H9 (cell line): ENCODE measurements at regions not wholly inside any gene's neighbourhood (a gene's known extent, or its start where the extent isn't known, plus 50 kb on each side); places are given as distances from the start of the nearest gene placed in this dataset.

Experiments used
- DNase-seq: peaks from one replicate; pipeline ENCODE4 v3.0.0-alpha.2; 2017
- H2AFZ ChIP-seq: one replicate; pipeline ENCODE4 v1.6.1; 2013; ENCODE audit warnings: mild to moderate bottlenecking, low read length, control low read depth, moderate library complexity
- H2AK5ac ChIP-seq: 2 replicates; pipeline ENCODE4 v1.6.1; 2013; ENCODE audit warnings: low read length, control low read depth, mixed read lengths; ENCODE audit not compliant: insufficient read length
- H2BK120ac ChIP-seq: one replicate; pipeline ENCODE4 v1.6.1; 2013; ENCODE audit warnings: low read depth, mild to moderate bottlenecking, low read length, control low read depth, inconsistent platforms; ENCODE audit not compliant: poor library complexity, severe bottlenecking
- H2BK12ac ChIP-seq: 2 replicates; pipeline ENCODE4 v1.6.1; 2013; ENCODE audit warnings: low read length, control low read depth, mixed read lengths, low read depth; ENCODE audit not compliant: insufficient read length
- H2BK15ac ChIP-seq: 2 replicates; pipeline ENCODE4 v1.6.1; 2013; ENCODE audit warnings: low read depth, low read length, control low read depth
- H2BK20ac ChIP-seq: one replicate; pipeline ENCODE4 v1.6.1; 2013; ENCODE audit warnings: low read depth, mild to moderate bottlenecking, low read length, control low read depth, inconsistent platforms; ENCODE audit not compliant: poor library complexity, severe bottlenecking
- H2BK5ac ChIP-seq: 2 replicates; pipeline ENCODE4 v1.6.1; 2013; ENCODE audit warnings: low read length, control low read depth, mixed read lengths; ENCODE audit not compliant: insufficient read length
- H3K14ac ChIP-seq: 2 replicates; pipeline ENCODE4 v1.6.1; 2013; ENCODE audit warnings: low read length, control low read depth; ENCODE audit not compliant: insufficient read depth
- H3K18ac ChIP-seq: 2 replicates; pipeline ENCODE4 v1.6.1; 2013; ENCODE audit warnings: low read depth, mild to moderate bottlenecking, mixed read lengths, low read length, control low read depth; ENCODE audit not compliant: insufficient read length
- H3K23ac ChIP-seq: 2 replicates; pipeline ENCODE4 v1.6.1; 2013; ENCODE audit warnings: low read length, control low read depth, mixed read lengths, low read depth; ENCODE audit not compliant: insufficient read length
- H3K23me2 ChIP-seq: 2 replicates; pipeline ENCODE4 v1.6.1; 2013; ENCODE audit warnings: low read depth, mild to moderate bottlenecking, mixed read lengths, low read length, control low read depth; ENCODE audit not compliant: insufficient read length, poor library complexity, severe bottlenecking
- H3K27ac ChIP-seq: 2 replicates; pipeline ENCODE4 v1.5.1; 2013; ENCODE audit warnings: low read length, control low read depth, mixed read lengths, low read depth; ENCODE audit not compliant: insufficient read length
- H3K27me3 ChIP-seq: 2 replicates; pipeline ENCODE4 v1.6.1; 2013; ENCODE audit warnings: low read length, control low read depth, inconsistent platforms; ENCODE audit not compliant: insufficient read depth
- H3K4ac ChIP-seq: 2 replicates; pipeline ENCODE4 v1.6.1; 2013; ENCODE audit warnings: low read depth, mild to moderate bottlenecking, control low read depth, inconsistent platforms, low read length, moderate library complexity
- H3K4me1 ChIP-seq: 2 replicates; pipeline ENCODE4 v1.6.1; 2013; ENCODE audit warnings: low read length, control low read depth, inconsistent platforms; ENCODE audit not compliant: insufficient read depth
- H3K4me2 ChIP-seq: 2 replicates; pipeline ENCODE4 v1.6.1; 2013; ENCODE audit warnings: low read length, control low read depth, mixed read lengths; ENCODE audit not compliant: insufficient read length, insufficient read depth
- H3K56ac ChIP-seq: 2 replicates; pipeline ENCODE4 v1.6.1; 2013; ENCODE audit warnings: low read depth, mild to moderate bottlenecking, mixed read lengths, low read length, control low read depth; ENCODE audit not compliant: insufficient read length
- H3K79me1 ChIP-seq: 2 replicates; pipeline ENCODE4 v1.6.1; 2013; ENCODE audit warnings: low read depth, mild to moderate bottlenecking, moderate library complexity, low read length, control low read depth, inconsistent platforms; ENCODE audit not compliant: insufficient read depth, poor library complexity, severe bottlenecking
- H3K79me2 ChIP-seq: 2 replicates; pipeline ENCODE4 v1.6.1; 2013; ENCODE audit warnings: low read length, control low read depth, inconsistent platforms; ENCODE audit not compliant: insufficient read depth
- H3K9ac ChIP-seq: 2 replicates; pipeline ENCODE4 v1.6.1; 2013; ENCODE audit warnings: low read length, control low read depth, mixed read lengths; ENCODE audit not compliant: insufficient read length; ENCODE audit errors: extremely low read depth
- H3K9me3 ChIP-seq: one replicate; pipeline ENCODE4 v1.6.1; 2013; ENCODE audit warnings: low read depth, low read length, inconsistent platforms; ENCODE audit not compliant: control insufficient read depth
- H3T11ph ChIP-seq: one replicate; pipeline ENCODE4 v1.6.1; 2013; ENCODE audit warnings: mild to moderate bottlenecking, low read length, control low read depth, inconsistent platforms
- H4K20me1 ChIP-seq: one replicate; pipeline ENCODE4 v1.6.1; 2013; ENCODE audit not compliant: control insufficient read depth, insufficient read length, insufficient read depth
- H4K5ac ChIP-seq: 2 replicates; pipeline ENCODE4 v1.6.1; 2013; ENCODE audit warnings: low read depth, mild to moderate bottlenecking, mixed read lengths, low read length, control low read depth; ENCODE audit not compliant: insufficient read length
- H4K8ac ChIP-seq: replicated peaks from 2 replicates; pipeline ENCODE4 v1.6.1; 2013; ENCODE audit warnings: low read length, control low read depth, mixed read lengths, low read depth; ENCODE audit not compliant: insufficient read length
- H4K91ac ChIP-seq: 2 replicates; pipeline ENCODE4 v1.6.1; 2013; ENCODE audit warnings: low read depth, mild to moderate bottlenecking, moderate library complexity, mixed read lengths, low read length, control low read depth; ENCODE audit not compliant: insufficient read length
- H3K27ac Mint-ChIP-seq, 3 experiments: 2 replicates in 2 of 3; 3 replicates in 1 of 3; pipeline ENCODE4 v1.8.0; 2020 to 2021; ENCODE audit warnings: mixed read lengths in 3 of 3, mild to moderate bottlenecking in 1 of 3, moderate library complexity in 1 of 3
- H3K27me3 Mint-ChIP-seq: 2 replicates; pipeline ENCODE4 v1.8.0; 2021; ENCODE audit warnings: low read depth, mild to moderate bottlenecking, moderate library complexity, mixed read lengths
- H3K36me3 Mint-ChIP-seq, 3 experiments: 2 replicates in 2 of 3; 3 replicates in 1 of 3; pipeline ENCODE4 v1.8.0; 2020 to 2021; ENCODE audit warnings: low read depth in 3 of 3, mixed read lengths in 3 of 3; ENCODE audit not compliant: insufficient read depth in 1 of 3
- H3K4me1 Mint-ChIP-seq, 2 experiments: 2 replicates each; pipeline ENCODE4 v1.8.0; 2020; ENCODE audit warnings: mixed read lengths in 2 of 2
- H3K4me3 Mint-ChIP-seq, 2 experiments: 2 replicates in 1 of 2; 3 replicates in 1 of 2; pipeline ENCODE4 v1.8.0; 2020 to 2021; ENCODE audit warnings: mild to moderate bottlenecking in 2 of 2, mixed read lengths in 2 of 2, moderate library complexity in 1 of 2
- H3K9me3 Mint-ChIP-seq, 2 experiments: 2 replicates in 1 of 2; 3 replicates in 1 of 2; pipeline ENCODE4 v1.8.0; 2020; ENCODE audit warnings: mild to moderate bottlenecking in 2 of 2, mixed read lengths in 2 of 2, moderate library complexity in 1 of 2
- CTCF ChIP-seq: fragments of 200-600 bp; sonication (generic); conservative IDR thresholded peaks from 3 replicates; pipeline ENCODE4 v1.8.0; 2021; ENCODE audit warnings: antibody characterized with exemption, mild to moderate bottlenecking
- WGBS: extraction: QIAGEN DNeasy Blood & Tissue Kit; methylation state at CpG from one replicate; pipeline ENCODE4 v1.1.7; 2013; ENCODE audit warnings: missing lambda C conversion rate, low lambda C conversion rate, mixed read lengths; ENCODE audit not compliant: insufficient read length; ENCODE audit errors: extremely low coverage; 5-methylcytosine and 5-hydroxymethylcytosine counted together

GRCh38 chr20:40805592-40805991, 116.6 kb upstream of the MAFB start:
- peak; percentile 17 for DNase-seq
- Histone ChIP-seq H3K79me2 (no peaks in the 10 kb centered on the region), H2BK15ac (no peak overlapping the region), H4K91ac (no peak overlapping the region), H2BK120ac (no peak overlapping the region), H2BK12ac (no peak overlapping the region), H3K27me3 (no peaks in the 10 kb centered on the region), H3K56ac (no peak overlapping the region), H3K4me2 (no peak overlapping the region), H3K79me1 (no peaks in the 10 kb centered on the region), H3K4me1 (no peaks in the 10 kb centered on the region), H4K5ac (no peak overlapping the region), H3K23ac (no peak overlapping the region), H4K8ac (no peak overlapping the region), H3K14ac (no peak overlapping the region), H3K23me2 (no peaks in the 10 kb centered on the region), H3K18ac (no peak overlapping the region), H2BK20ac (no peak overlapping the region), H2AFZ (no peak overlapping the region), H3K9me3 (no peaks in the 10 kb centered on the region), H3K4ac (no peak overlapping the region), H3K9ac (no peak overlapping the region), H4K20me1 (no peaks in the 10 kb centered on the region), H2AK5ac (no peak overlapping the region), H2BK5ac (no peak overlapping the region), H3K27ac (no peak overlapping the region), H3T11ph (no peak overlapping the region)
- Mint-ChIP-seq H3K27me3 (peaks cover 9% of the 10 kb centered on the region), H3K27ac (no peak overlapping the region), H3K9me3 (no peaks in the 10 kb centered on the region; a peak in 1 of 5 replicates), H3K4me3 (no peak overlapping the region), H3K4me1 (peaks cover 3% of the 10 kb centered on the region in 2 experiments; a peak in 1 of 4 replicates), H3K36me3 (no peaks in the 10 kb centered on the region)
- no CpG with 5 or more reads among the region's 3 CpGs for WGBS
- TF ChIP-seq CTCF = no peak
